Tibial artery (tissue), 4 donors: ENCODE measurements at regions not wholly inside any gene's neighbourhood (a gene's known extent, or its start where the extent isn't known, plus 50 kb on each side); places are given as distances from the start of the nearest gene placed in this dataset.

ENCODE experiments used
- DNase-seq, 2 donors: peaks; one replicate each; pipeline ENCODE4 v3.0.0-alpha.2; 2019
- H3K27ac ChIP-seq, 2 donors: fragments of 200-600 bp; sonication (generic) in 1 of 2; 1 replicate in 1 of 2; 2 replicates in 1 of 2; pipeline ENCODE4 v1.5.1; 2018 to 2019; ENCODE audit warnings: mild to moderate bottlenecking in 1 of 2
- H3K27me3 ChIP-seq, 2 donors: fragments of 200-600 bp; sonication (generic) in 1 of 2; one replicate each; pipeline versions ENCODE4 v1.5.1 to v1.6.0; 2016 to 2019
- H3K36me3 ChIP-seq, 3 donors: fragments of 200-600 bp; sonication (generic) in 2 of 3; one replicate each; pipeline ENCODE4 v1.5.1; 2016 to 2019; ENCODE audit warnings: mild to moderate bottlenecking in 2 of 3
- H3K4me1 ChIP-seq, 4 donors: fragments of 200-600 bp; sonication (generic) in 2 of 4; 1 replicate in 3 of 4; 2 replicates in 1 of 4; pipeline ENCODE4 v1.5.1; 2016 to 2019
- H3K4me3 ChIP-seq, 2 donors: fragments of 200-600 bp; sonication (generic) in 1 of 2; 1 replicate in 1 of 2; 2 replicates in 1 of 2; pipeline ENCODE4 v1.5.1; 2018 to 2019; ENCODE audit warnings: mild to moderate bottlenecking in 2 of 2
- H3K9me3 ChIP-seq, 3 donors: fragments of 200-600 bp; sonication (generic) in 1 of 3; one replicate each; pipeline ENCODE4 v1.5.1; 2016 to 2019
- CTCF ChIP-seq, 2 experiments: fragments of 200-600 bp in 1 of 2; fragments of 450-650 bp in 1 of 2; IDR thresholded peaks; one replicate each; pipeline ENCODE4 v1.5.1; 2017 to 2019; ENCODE audit warnings: antibody characterized with exemption in 2 of 2, mild to moderate bottlenecking in 1 of 2, moderate library complexity in 1 of 2
- intact Hi-C: fragments of 100-400 bp; cut with DNase I; formaldehyde crosslinking; loops from one replicate; pipeline ENCODE4 v1.15.0; 2023; ENCODE audit warnings: low total_unique reads

GRCh38 chr18:53629337-53629736 is 595.1 kb downstream of the MBD2 start:
- H3K9me3 ChIP-seq = peaks cover 0 to 7% (median 5%) of the 10 kb centered on the region in 3 donors
- intact Hi-C loops = no loop called here
- no peak for DNase-seq
- H3K27me3 ChIP-seq = no peaks in the 10 kb centered on the region
- no peak for TF ChIP-seq CTCF (IDR thresholded peaks at IDR 0.05)
- no peaks in the 10 kb centered on the region for H3K4me1 ChIP-seq
- no peak overlapping the region for H3K4me3 ChIP-seq
- no peaks in the 10 kb centered on the region for H3K36me3 ChIP-seq
- H3K27ac ChIP-seq = no peak overlapping the region

- DNase-seq = no peak
- intact Hi-C loops = no loop called here
These were observed 598.4 kb downstream of the MBD2 start for GRCh38 chr18:53625997-53626599.

GRCh38 chr18:53610957-53611356 is 613.5 kb downstream of the MBD2 start:
- DNase-seq = no peak
- H3K27me3 ChIP-seq = no peaks in the 10 kb centered on the region
- no peak overlapping the region for H3K4me3 ChIP-seq
- no peaks in the 10 kb centered on the region for H3K4me1 ChIP-seq
- TF ChIP-seq CTCF (IDR thresholded peaks at IDR 0.05) = no peak
- no peak overlapping the region for H3K27ac ChIP-seq
- H3K9me3 ChIP-seq = no peaks in the 10 kb centered on the region
- H3K36me3 ChIP-seq = no peaks in the 10 kb centered on the region
- intact Hi-C loops = no loop called here

More at GRCh38 chr18:53625997-53626599, 598.4 kb downstream of the MBD2 start:
- Histone ChIP-seq H3K27ac (no peak overlapping the region), H3K4me3 (no peak overlapping the region), H3K27me3 (no peaks in the 10 kb centered on the region), H3K9me3 (peaks cover 0 to 7% (median 0%) of the 10 kb centered on the region in 3 donors), H3K4me1 (no peaks in the 10 kb centered on the region), H3K36me3 (no peaks in the 10 kb centered on the region)
- TF ChIP-seq CTCF (IDR thresholded peaks at IDR 0.05) = no peak

DNA sequence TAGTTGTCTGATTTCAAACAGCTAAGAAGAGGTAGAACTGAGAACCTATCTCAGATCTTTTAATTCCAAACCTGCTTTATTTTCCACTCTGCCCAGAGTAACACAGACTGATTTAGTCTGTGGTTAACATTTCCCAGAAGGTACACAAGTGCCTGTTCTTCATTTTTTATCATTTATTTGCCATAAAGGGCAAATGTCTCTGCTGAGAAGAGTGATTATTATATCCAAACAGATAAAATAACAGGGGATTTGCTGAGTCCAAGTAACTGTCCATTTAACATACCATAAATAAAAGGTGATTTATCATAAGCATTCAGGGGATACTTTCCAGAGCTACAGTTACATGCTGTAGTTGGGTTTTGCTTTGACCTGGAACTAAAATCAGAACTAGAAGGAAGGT is 617.7 kb downstream of the MBD2 start:
- H3K9me3 ChIP-seq = no peaks in the 10 kb centered on the region

DNA sequence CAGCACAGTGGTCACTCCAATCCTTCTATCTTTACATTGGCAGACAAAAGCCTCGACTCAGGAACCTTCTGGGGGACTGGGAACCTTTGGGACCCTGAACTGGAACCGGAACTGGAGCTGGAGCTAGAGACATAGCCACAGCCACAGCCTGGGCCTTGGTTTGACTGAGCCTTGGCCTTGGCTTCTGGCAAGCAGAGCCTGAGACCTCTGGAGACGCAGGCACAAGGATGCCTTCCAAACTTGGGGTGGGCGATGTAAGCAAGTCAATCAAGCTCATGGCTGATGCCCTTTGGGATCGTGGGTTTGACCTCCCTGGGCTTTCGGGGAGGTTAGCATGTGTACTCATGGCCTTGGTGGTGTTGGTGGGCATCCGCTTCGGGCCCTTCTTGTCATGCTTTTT is 619.3 kb downstream of the MBD2 start:
- H3K4me3 ChIP-seq = no peak overlapping the region
- intact Hi-C loops = no loop called here
- no peaks in the 10 kb centered on the region for H3K4me1 ChIP-seq
- DNase-seq = no peak
- H3K36me3 ChIP-seq = no peaks in the 10 kb centered on the region
- H3K27me3 ChIP-seq = no peaks in the 10 kb centered on the region
- H3K9me3 ChIP-seq = no peaks in the 10 kb centered on the region
- H3K27ac ChIP-seq = no peak overlapping the region
- TF ChIP-seq CTCF (IDR thresholded peaks at IDR 0.05) = no peak

More for the DNA sequence above, 617.7 kb downstream of the MBD2 start:
- Histone ChIP-seq H3K36me3 (no peaks in the 10 kb centered on the region), H3K27ac (no peak overlapping the region), H3K27me3 (no peaks in the 10 kb centered on the region), H3K4me3 (no peak overlapping the region), H3K4me1 (no peaks in the 10 kb centered on the region)
- DNase-seq = no peak
- intact Hi-C loops = no loop called here
- no peak for TF ChIP-seq CTCF (IDR thresholded peaks at IDR 0.05)

GRCh38 chr18:53603276-53603675 is 621.2 kb downstream of the MBD2 start:
- intact Hi-C loops = no loop called here
- Histone ChIP-seq H3K4me1 (no peaks in the 10 kb centered on the region), H3K27me3 (no peaks in the 10 kb centered on the region), H3K27ac (no peak overlapping the region), H3K36me3 (no peaks in the 10 kb centered on the region), H3K4me3 (no peak overlapping the region), H3K9me3 (no peaks in the 10 kb centered on the region)
- TF ChIP-seq CTCF (IDR thresholded peaks at IDR 0.05) = no peak
- no peak for DNase-seq
